22Rv1 (cell line): ENCODE measurements at regions not wholly inside any gene's neighbourhood (a gene's known extent, or its start where the extent isn't known, plus 50 kb on each side); places are given as distances from the start of the nearest gene placed in this dataset.
"Not testable (repeated sequence)": the region's sequence is repeated elsewhere in the genome, so short reads cannot be mapped to it uniquely, and the experiment has no call there.

Experiments used
- H3K27ac ChIP-seq: fragments of 450-650 bp; 2 replicates; pipeline ENCODE4 v1.5.1; 2017
- CTCF ChIP-seq: fragments of 450-650 bp; IDR thresholded peaks from 2 replicates; pipeline ENCODE4 v1.5.1; 2017; ENCODE audit warnings: mild to moderate bottlenecking
- ZFX ChIP-seq: fragments of 450-650 bp; IDR thresholded peaks from 2 replicates; pipeline ENCODE4 v1.6.1; 2017; ENCODE audit warnings: antibody characterized with exemption, borderline replicate concordance

- no peak overlapping the region for H3K27ac ChIP-seq
- no peak for TF ChIP-seq ZFX
- TF ChIP-seq CTCF = no peak
Observed at GRCh38 chr2:429142-429541, 141.3 kb upstream of the ALKAL2 start.

GRCh38 chr2:428591-428990 is 140.7 kb upstream of the ALKAL2 start:
- H3K27ac ChIP-seq = no peak overlapping the region
- TF ChIP-seq ZFX (no peak), CTCF (no peak)

GRCh38 chr2:426696-427095 is 138.8 kb upstream of the ALKAL2 start:
- H3K27ac ChIP-seq = not testable (repeated sequence)

- H3K27ac ChIP-seq = no peak overlapping the region
- no peak for TF ChIP-seq CTCF
- TF ChIP-seq ZFX = no peak
Observed at GRCh38 chr2:425947-426346, 138.1 kb upstream of the ALKAL2 start.

GRCh38 chr2:425243-425642 is 137.4 kb upstream of the ALKAL2 start:
- no peak overlapping the region for H3K27ac ChIP-seq
- no peak for TF ChIP-seq ZFX
- TF ChIP-seq CTCF = no peak

GRCh38 chr2:424306-425171 is 136.6 kb upstream of the ALKAL2 start:
- no peak overlapping the region for H3K27ac ChIP-seq
- TF ChIP-seq CTCF (no peak), ZFX (no peak)

GRCh38 chr2:423479-423878 is 135.6 kb upstream of the ALKAL2 start:
- no peak overlapping the region for H3K27ac ChIP-seq
- TF ChIP-seq CTCF (no peak), ZFX (no peak)
